GM19467 (cell line): ENCODE measurements at regions not wholly inside any gene's neighbourhood (a gene's known extent, or its start where the extent isn't known, plus 50 kb on each side); places are given as distances from the start of the nearest gene placed in this dataset.

Experiments used
- ATAC-seq: cut with Tn5 transposase; IDR thresholded peaks from one replicate; pipeline ENCODE4 v1.9.1; 2021; ENCODE audit warnings: mild to moderate bottlenecking, moderate library complexity; ENCODE audit not compliant: unreplicated experiment

DNA sequence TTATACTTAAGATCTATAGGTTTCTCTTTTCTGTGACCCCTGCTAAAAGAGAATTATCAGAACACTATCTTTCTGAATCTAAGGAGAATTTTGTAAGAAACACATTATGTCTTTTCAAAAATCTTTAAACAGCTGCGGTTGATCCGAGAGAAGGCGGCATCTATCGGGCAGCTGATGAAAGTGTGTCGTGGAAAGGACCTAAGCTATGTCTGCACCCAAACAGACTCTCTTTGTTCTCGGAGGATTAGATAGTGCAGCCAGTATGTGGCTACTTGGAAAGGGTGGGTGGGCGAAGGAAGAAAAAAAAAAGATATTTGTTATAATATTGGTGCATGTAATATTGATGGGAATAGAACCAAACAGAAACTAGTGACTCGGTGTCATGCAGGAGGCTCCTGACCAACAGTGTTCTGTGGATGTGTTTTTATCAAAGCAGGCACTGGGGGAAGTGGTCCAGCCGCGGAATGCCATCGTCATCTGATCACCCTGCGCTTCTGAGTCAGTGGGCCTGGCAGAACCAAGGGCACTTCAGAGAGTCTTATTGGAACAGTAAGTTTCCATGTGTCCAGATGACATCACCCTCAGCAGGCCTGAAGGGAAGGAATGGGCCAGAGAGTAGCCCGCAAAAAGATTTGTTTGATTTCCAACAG, 509.7 kb upstream of the AKR1E2 start:
- ATAC-seq = no peak

DNA sequence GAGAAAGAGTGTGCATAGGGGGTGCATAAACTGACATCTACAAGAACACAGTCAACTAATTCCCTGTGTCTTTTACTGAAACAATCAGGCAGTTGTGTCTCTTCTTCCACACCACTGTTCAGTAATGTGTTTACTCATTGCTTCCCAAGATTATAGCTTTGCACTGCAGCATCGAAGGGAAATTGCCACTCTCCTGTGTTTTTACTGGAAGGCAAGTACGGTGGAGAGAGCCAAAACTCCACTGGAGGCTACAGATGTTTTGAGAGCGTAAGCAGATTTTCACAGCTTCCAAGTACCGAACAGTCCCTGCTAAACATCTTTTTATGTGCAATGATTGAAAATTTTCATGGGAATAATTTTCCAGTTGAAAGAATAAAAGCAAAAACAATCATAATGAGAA, 510.5 kb upstream of the AKR1E2 start:
- no peak for ATAC-seq

- ATAC-seq = no peak
These were observed 513.0 kb upstream of the AKR1E2 start for GRCh38 chr10:4313051-4313450.

- ATAC-seq = no peak
These were observed 513.8 kb upstream of the AKR1E2 start for GRCh38 chr10:4312051-4312835.

- ATAC-seq = no peak
These were observed 515.8 kb upstream of the AKR1E2 start for GRCh38 chr10:4310172-4310571.

GRCh38 chr10:4307910-4308309, 518.1 kb upstream of the AKR1E2 start:
- ATAC-seq = no peak

GRCh38 chr10:4306871-4307270, 519.1 kb upstream of the AKR1E2 start:
- no peak for ATAC-seq

DNA sequence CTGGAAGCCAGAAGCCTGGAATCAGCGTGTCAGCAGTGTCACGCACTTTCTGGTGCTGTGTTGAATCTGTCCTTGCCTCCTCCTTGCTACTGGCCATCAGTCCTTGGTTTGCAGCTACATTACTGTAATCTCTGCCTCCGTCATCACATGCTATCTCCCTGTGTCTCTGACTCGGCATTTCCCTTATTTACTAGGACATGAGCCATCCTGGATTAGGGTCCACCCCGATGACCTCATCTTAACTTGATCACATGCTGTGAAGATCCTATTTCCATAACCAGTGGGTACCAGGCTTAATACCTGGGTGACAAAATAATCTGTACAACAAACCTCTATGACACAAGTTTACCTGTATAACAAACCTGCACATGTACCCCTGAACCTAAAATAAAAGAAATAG, 518.0 kb upstream of the KLF6 start:
- ATAC-seq = no peak

DNA sequence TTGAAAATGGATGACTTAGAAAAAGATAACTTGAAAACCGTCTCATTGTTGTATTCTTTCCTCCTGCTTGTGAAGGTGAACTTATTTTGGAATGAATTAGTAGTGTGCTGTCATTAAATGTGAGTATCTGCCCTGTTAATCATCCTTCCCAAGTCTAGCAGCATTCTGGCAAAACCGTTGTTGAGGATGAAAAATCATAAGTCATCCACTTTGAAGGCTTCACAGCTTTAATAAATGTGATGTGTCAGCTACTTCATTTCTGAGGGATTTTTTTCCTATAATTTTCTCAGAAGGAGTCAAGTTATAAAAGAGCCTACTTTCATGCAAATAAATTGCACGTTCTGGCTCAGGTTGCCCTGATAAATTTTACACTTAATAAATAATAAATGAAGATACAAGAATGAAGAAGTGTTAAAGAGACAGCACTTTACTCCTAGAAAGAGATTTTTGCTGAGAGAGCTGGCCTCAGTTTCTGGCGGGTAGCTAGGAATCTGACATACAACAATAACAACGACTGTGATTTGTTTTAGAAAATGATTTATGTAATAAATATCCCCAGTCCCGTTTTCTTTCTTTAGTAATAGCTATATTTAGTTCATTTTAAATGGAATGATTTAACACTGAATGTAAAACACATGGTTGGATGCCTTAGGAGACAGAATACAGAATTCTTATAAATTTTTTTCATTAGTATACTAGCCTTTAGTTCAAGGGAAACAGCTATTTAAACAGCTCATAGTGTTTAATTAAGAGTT, 516.5 kb upstream of the KLF6 start:
- no peak for ATAC-seq

GRCh38 chr10:4296161-4296560, 511.2 kb upstream of the KLF6 start:
- no peak for ATAC-seq

GRCh38 chr10:4294996-4295792, 510.2 kb upstream of the KLF6 start:
- ATAC-seq = no peak

GRCh38 chr10:4294271-4294670, 509.3 kb upstream of the KLF6 start:
- ATAC-seq = no peak

GRCh38 chr10:4291990-4292389, 507.0 kb upstream of the KLF6 start:
- ATAC-seq = no peak

DNA sequence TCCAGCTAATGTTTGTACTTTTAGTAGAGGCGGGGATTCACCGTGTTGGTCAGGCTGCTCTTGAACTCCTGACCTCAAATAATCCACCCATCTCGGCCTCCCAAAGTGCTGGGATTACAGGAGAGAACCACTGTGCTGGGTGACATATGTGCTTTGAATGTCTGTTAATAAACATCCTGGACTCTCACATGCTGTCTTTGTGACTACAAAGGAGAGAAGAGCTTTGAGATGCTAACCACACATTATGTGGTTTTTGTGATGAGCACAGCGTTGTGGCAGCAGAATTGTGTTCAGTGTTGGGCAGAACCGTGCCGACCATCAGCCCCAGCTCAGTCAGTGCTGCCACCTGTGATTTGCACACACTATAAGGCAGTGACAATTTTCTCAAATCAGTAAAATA, 500.1 kb upstream of the KLF6 start:
- ATAC-seq = no peak

- no peak for ATAC-seq
These were observed 499.0 kb upstream of the KLF6 start for GRCh38 chr10:4283846-4284610.

GRCh38 chr10:4282496-4282895, 497.5 kb upstream of the KLF6 start:
- no peak for ATAC-seq

DNA sequence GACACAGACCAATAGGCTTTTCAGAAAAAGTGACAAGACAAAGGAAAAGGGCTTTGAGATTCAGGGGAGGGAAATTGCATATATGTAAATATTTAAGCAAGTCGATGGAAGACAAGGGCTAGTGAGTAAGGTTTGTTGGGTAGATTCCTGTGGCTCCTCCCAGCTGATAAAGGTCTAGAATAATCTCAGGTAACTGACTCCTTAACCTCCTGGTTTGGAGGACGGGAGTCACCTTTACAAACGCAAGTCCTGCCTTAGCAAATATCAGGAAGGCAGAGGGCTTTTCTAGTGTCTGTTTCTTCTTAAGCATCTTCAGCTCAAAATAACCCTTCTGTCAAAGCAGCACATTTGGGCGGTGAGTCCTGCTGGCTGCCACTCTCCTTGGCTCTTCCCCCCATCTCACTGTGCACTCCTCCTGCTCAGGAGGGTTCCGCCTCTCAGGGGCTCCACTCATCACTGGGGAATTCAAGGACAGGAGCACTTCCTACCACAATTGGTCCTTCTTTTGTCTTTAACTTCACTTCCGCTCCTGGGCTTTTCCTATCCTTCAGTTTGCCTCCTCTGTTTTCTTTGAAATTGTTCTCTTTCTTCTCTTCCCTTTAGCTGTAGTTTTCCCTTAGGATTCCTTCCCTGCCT, 496.3 kb upstream of the KLF6 start:
- ATAC-seq = no peak

- ATAC-seq = no peak
These were observed 495.6 kb upstream of the KLF6 start for GRCh38 chr10:4280461-4281189.

DNA sequence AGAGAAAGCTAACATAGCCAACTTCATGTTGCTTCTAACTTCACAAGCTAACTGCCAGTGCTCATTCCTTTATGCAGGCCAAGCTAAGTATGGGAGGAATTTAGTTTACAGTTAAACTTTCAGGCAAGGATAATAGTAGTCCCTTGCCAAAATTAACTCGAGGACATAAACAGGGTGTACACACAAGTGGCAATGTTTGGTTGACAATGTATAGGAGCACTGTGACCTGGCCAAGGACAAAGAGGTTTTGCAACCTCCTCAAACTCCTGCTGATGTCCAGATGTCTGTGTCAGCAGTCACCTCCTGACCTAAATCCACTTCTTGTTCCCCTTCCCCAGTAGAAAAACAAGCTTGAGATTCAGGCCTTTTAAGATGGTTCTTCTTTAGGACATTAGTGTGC, 494.6 kb upstream of the KLF6 start:
- no peak for ATAC-seq
